GM23248 (cell line): ENCODE measurements at regions not wholly inside any gene's neighbourhood (a gene's known extent, or its start where the extent isn't known, plus 50 kb on each side); places are given as distances from the start of the nearest gene placed in this dataset.

Experiments used
- EZH2 ChIP-seq: fragments of 200-600 bp; sonication (generic); IDR thresholded peaks from 2 replicates; pipeline ENCODE4 v1.6.1; 2018; ENCODE audit warnings: antibody characterized with exemption, mild to moderate bottlenecking; ENCODE audit not compliant: insufficient read depth, poor library complexity, severe bottlenecking
- EZH2phosphoT487 ChIP-seq: fragments of 200-600 bp; sonication (generic); IDR thresholded peaks from 2 replicates; pipeline ENCODE4 v1.6.1; 2018; ENCODE audit warnings: antibody characterized with exemption, moderate library complexity, mild to moderate bottlenecking, low read depth; ENCODE audit not compliant: insufficient read depth

DNA sequence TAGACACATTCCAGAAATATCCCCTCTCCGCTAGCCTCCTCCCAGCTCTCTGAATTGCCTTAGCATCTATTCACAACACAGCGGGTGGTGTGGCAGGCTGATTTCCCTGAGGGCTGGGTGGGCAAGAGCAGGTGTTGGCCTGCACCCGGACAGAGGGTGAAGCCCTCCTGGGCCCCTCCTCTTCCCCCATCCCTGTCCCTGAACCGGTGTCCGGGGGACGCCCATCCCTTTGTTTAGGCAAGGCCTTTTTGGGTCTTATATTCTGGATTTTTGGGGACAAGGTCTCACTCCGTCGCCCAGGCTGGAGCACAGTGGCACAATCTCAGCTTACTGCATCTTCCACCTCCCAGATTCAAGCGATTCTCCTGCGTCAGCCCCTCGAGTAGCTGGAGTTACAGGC is 55.2 kb upstream of the KLHL25 start:
- TF ChIP-seq EZH2 (no peak), EZH2phosphoT487 (no peak)
